ENCODE measurements at regions not wholly inside any gene's neighbourhood (a gene's known extent, or its start where the extent isn't known, plus 50 kb on each side); places are given as distances from the start of the nearest gene placed in this dataset.
A peak's percentile ranks its signal among the peaks of the same experiment; 100 is the strongest.
"Not testable (repeated sequence)": the region's sequence is repeated elsewhere in the genome, so short reads cannot be mapped to it uniquely, and the experiment has no call there.

GRCh38 chr7:142500366-142500765 lies 242.5 kb upstream of the PRSS58 start:
- DNase-seq (ENCODE audit: low spot score): no peak

DNA sequence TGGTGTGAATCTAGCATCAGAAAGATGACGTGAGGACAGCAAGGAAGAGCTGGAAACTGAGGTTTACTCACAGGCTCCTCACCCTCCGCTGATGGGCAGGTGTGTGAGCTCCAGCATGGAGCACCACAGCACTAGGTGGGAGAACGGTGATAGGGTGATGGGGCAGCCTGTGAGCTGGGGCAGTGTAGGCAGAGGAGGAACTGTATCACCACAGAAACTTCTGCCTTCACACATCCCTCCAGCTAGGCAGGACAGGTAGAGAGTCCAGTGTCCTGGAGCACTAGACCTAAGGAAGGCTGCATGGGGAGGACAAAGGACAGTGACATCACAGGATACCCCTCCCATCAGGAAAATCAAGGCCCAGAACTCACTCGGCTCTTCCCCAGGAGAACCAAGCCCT lies 241.8 kb upstream of the PRSS58 start:
- DNase-seq (ENCODE audit: low spot score): no peak

- DNase-seq (ENCODE audit: low spot score): no peak
These were observed 240.5 kb upstream of the PRSS58 start for GRCh38 chr7:142498364-142498763.

DNA sequence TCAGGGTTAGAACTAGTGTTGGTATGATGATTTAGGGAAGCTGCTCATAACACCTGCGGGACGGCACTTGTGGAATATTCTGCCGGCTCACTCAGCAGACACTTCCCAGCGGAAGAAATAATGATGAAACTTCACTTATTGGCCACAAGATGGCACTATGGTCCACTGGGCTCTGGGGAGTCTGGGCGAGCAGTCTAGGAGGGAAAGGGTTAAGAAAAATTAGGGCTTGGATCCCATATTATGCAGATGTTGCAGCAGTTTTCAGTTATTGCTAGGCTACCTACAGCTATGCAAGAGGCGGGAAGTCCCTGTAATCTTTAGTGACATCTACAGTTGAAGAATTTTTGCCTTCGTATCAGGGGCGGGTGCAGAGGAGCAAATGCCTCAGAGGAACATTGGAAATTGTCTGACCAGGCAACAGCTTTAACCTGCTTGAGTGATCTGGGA lies 238.7 kb upstream of the PRSS58 start:
- peak; percentile 65 for DNase-seq (ENCODE audit: low spot score)

- not testable (repeated sequence) for DNase-seq (ENCODE audit: low spot score)
These were observed 238.0 kb upstream of the PRSS58 start for GRCh38 chr7:142495879-142496278.

DNA sequence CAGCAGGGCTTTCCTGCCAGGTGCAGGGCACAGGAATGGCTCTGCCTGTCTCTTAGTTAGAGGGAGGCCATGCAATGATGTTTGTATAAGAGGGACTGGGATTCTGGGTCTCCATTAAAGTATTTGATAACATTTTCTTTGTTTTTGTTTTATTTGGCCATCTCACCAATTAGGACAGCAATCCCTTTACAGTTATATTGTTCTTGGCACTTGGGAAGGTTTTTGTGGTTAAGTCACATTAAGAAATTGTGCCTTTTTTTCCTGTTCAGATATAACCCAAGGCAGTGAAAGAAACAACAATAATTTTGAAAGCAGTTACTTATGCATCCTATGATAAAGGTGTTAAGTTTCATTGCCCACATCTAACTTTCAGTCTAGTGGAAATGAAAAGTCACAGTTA lies 237.4 kb upstream of the PRSS58 start:
- not testable (repeated sequence) for DNase-seq (ENCODE audit: low spot score)

DNA sequence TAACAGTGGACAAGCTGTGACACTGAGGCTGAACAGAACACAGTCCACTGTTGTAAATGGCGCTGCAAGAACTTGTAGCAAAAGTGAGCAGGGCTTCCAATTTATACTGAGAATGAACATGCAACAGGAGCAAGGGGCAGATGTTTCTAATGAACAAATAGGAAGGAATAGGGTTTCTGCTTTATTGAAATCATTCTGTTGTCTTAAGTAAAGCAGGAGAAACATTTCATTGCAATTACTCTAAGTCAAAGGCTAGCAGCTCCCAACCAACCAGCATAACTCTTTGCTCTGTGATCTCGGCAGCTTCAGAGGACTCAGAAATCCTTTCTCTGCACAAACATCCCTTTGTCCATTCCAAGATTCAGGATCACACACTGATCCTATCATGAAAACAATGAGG lies 236.2 kb upstream of the PRSS58 start:
- no peak for DNase-seq (ENCODE audit: low spot score)

DNA sequence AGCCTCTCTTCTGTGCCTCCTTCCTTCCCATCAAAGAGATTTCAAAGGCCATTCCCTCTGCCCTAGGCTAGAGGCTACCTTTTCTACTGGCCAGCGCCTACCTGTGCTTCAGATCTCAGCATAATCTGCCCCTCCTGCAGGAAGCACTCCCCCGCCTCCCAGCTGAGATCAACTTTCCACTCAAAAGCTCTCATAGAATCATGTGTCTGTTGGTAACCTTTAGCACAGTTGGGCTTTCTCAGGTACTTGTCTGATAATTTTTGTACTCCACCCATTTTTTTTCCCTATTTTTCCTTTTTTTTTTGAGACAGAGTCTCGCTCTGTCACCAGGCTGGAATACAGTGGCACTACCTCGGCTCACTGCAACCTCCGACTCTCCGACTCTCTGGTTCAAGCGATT lies 231.0 kb upstream of the PRSS58 start:
- DNase-seq (ENCODE audit: low spot score): no peak

DNA sequence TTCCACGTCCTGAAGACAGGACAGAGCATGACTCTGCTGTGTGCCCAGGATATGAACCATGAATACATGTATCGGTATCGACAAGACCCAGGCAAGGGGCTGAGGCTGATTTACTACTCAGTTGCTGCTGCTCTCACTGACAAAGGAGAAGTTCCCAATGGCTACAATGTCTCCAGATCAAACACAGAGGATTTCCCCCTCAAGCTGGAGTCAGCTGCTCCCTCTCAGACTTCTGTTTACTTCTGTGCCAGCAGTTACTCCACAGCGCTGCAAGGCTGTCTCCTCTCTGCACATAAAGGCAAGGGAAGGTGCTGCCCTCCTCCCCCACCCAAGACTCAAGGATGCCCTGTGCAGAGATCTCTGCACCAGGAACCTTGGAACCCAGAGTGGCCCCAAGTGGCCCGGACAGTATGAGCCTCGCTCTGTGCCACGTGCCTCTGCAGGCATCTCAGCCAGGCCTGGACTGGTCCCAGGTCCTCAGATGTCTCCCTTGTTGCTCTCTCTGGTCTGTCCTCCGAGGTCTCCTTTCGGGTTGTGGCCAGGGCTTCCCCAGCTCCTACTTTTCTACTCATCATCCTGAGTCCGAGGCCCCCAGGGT lies 230.3 kb upstream of the PRSS58 start:
- no peak for DNase-seq (ENCODE audit: low spot score)

DNA sequence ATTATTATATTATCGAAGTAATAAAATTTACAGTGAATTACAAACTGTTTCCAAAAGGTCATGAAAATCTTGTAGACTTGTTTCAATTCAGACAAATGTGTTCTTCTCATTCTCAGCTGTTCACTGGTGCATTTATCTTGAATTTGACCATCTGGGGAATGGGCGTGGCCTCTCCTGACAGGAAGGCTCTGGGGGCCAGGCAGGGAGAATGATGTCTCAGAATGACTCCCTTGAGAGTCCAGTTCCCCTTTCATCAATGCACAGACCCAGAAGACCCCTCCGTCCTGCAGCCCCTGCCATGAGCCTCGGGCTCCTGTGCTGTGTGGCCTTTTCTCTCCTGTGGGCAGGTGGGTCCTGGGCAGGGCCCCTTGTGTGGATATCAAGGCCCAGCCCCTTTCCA lies 229.7 kb upstream of the PRSS58 start:
- DNase-seq (ENCODE audit: low spot score): not testable (repeated sequence)

DNA sequence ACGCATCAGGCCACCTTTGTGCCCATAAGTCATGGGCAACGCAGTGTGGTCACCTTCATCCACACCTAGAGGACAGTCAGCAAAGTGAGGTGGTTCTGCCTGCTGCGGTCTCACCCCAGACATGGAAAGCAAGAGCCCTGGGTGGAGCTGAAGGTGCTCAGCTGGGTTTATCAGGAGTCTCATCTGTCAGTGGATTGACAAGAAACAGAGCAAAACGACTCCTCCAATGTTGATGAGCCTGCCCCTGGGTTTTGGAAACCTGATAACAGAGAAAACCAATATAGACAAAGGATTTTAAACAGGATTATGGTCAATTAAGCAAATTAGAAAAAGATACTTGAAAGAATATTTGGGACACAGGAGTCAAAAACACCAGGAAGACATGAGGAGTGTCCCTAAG lies 229.3 kb upstream of the PRSS58 start:
- DNase-seq (ENCODE audit: low spot score): no peak

GRCh38 chr7:142485617-142486226 lies 227.9 kb upstream of the PRSS58 start:
- DNase-seq (ENCODE audit: low spot score): no peak

DNA sequence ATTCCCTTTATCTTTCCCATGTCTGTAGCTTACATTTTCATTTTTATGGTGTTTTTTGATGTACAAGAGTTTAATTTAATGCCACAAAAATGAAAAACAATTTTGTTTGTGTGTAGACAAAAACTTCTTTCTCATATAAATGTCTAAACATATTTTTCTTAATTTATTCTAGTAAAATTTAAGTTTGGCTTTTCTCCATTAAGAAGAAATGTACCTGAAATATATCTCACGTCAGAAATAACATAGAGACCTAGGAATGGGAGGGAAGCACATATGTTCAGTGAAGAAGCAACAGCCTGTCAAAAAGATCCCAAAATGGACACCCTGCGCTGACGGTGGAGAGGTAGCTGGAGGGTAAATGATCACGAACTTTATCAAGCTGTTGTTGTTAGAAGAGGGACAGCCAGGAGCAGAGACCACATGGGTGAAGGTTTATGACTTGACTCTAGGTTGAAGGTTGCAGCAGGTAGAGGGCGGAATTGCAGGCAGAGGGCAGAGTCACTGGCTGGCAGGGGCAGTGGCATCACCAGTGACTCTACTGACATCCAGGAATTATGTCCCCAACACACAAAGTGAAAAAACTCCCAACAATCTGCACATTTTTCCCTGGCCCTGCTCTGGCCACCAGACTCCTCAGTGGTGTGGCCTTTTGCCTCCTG lies 225.9 kb upstream of the PRSS58 start:
- no peak for DNase-seq (ENCODE audit: low spot score)

- DNase-seq (ENCODE audit: low spot score): peak; percentile 63
These were observed 225.2 kb upstream of the PRSS58 start for GRCh38 chr7:142482891-142483658.

DNA sequence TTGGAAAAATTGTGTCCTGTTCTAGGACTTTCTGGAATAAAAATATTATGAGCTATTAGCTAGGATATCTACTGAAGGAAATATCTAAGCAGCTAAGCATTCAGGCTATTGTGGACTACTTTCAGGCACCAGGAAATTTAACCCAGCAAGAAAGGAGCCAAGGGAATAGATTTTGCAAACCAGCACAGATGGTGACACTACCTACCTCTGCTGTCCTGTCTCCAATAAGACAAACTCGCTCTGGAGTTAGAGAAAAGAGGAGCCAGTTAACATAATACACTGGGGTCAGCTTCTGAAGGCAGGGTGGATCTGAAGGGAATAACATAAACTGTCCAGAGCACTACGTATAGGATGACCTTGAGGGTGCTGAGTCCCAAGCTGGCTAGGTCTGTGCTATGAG lies 223.7 kb upstream of the PRSS58 start:
- DNase-seq (ENCODE audit: low spot score): no peak

- peak; percentile 75 for DNase-seq (ENCODE audit: low spot score)
These were observed 220.8 kb upstream of the PRSS58 start for GRCh38 chr7:142478479-142479220.

DNA sequence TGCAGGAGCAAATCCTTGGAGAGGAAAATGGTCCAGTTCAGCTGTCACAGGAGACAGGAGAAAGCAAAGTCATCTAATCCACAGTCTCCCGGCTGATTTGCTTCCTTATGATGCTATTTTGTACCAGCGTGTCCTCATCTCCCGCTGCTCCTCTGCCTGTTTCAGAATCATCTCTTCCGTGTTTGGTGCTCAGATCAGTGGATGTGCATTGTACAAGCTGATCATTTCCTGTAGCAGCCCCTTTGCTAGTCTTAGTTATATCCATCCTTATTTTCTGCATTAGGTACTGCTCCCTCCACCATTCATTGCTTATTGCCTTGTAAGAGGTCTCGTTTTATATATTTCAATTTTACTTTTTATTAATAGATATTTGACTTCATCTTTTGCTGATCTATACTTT lies 219.9 kb upstream of the PRSS58 start:
- DNase-seq (ENCODE audit: low spot score): not testable (repeated sequence)

DNA sequence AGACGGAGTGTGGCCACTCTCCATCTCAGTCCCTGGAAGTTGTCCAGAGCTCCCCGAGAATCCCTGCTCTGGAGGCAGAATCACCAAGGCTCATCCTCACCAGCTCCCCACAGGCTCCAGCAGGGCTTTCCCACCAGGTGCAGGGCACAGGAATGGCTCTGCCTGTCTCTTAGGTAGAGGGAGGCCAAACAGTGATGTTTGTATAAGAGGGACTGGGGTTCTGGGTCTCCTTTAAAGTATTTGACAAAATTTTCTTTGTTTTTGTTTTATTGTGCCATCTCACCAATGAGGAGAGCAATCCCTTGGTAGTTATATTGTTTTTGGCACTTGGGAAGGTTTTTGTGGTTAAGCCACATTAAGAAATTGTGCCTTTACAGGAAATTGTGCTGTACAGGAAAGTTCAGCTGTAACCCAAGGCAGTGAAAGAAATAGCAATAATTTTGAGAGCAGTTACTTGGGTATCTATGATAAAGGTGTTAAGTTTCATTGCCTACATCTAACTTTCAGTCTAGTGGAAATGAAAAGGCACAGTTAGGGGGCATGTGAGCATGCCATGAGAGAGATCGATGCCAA lies 219.3 kb upstream of the PRSS58 start:
- no peak for DNase-seq (ENCODE audit: low spot score)

- DNase-seq (ENCODE audit: low spot score): no peak
These were observed 218.2 kb upstream of the PRSS58 start for GRCh38 chr7:142476077-142476476.

DNA sequence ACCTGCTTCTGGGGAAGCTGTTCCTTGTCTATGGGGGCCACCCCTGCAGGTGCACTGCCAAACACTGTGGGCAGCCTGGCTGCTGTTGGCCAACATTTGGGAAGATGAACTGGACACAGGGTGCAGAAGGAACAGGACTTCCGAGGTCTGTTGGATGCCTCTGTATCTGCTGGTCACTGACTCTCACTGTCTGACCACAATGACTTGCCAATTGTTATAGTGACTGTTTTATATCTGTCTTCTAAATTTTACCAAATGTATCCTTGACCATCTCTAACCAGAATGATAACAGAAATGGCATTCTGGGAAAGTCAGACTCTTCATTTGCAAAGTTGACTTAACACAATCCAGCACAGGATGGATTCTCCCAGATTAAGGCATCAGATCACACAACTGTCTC lies 214.0 kb upstream of the PRSS58 start:
- DNase-seq (ENCODE audit: low spot score): no peak

GRCh38 chr7:142470544-142470830 lies 212.6 kb upstream of the PRSS58 start:
- DNase-seq (ENCODE audit: low spot score): no peak
